Liver (tissue), 8 donors: ENCODE measurements at regions not wholly inside any gene's neighbourhood (a gene's known extent, or its start where the extent isn't known, plus 50 kb on each side); places are given as distances from the start of the nearest gene placed in this dataset.

ENCODE experiments used
- DNase-seq: peaks from one replicate; pipeline ENCODE4 v3.0.0-alpha.2; 2017; ENCODE audit warnings: low spot score
- H3K27ac ChIP-seq, 2 donors: one replicate each; pipeline ENCODE4 v1.7.0; 2013; ENCODE audit warnings: inconsistent platforms in 2 of 2, low read length in 2 of 2, control low read depth in 1 of 2, low read depth in 1 of 2, mild to moderate bottlenecking in 1 of 2
- H3K27me3 ChIP-seq, 4 donors: one replicate each; pipeline versions ENCODE4 v1.6.1 to v1.7.0; 2013; ENCODE audit warnings: low read length in 3 of 4, inconsistent platforms in 1 of 4, mild to moderate bottlenecking in 1 of 4, moderate library complexity in 1 of 4; ENCODE audit not compliant: control insufficient read depth in 4 of 4, insufficient read depth in 4 of 4
- H3K36me3 ChIP-seq, 4 donors: one replicate each; pipeline versions ENCODE4 v1.6.1 to v1.7.0; 2013; ENCODE audit warnings: low read length in 3 of 4, mild to moderate bottlenecking in 3 of 4, low read depth in 1 of 4, moderate library complexity in 1 of 4; ENCODE audit not compliant: control insufficient read depth in 4 of 4, insufficient read depth in 3 of 4
- H3K4me1 ChIP-seq, 4 donors: one replicate each; pipeline versions ENCODE4 v1.6.1 to v1.7.0; 2013; ENCODE audit warnings: low read length in 3 of 4, mild to moderate bottlenecking in 3 of 4, moderate library complexity in 1 of 4; ENCODE audit not compliant: control insufficient read depth in 4 of 4, insufficient read depth in 4 of 4
- H3K4me3 ChIP-seq, 3 donors: one replicate each; pipeline versions ENCODE4 v1.6.1 to v1.7.0; 2013; ENCODE audit warnings: low read length in 3 of 3, control low read depth in 1 of 3, low read depth in 1 of 3, mild to moderate bottlenecking in 1 of 3
- H3K9ac ChIP-seq, 2 donors: one replicate each; pipeline ENCODE4 v1.7.0; 2013; ENCODE audit warnings: low read length in 2 of 2, mild to moderate bottlenecking in 2 of 2, moderate library complexity in 2 of 2, control low read depth in 1 of 2, low read depth in 1 of 2
- H3K9me3 ChIP-seq, 4 donors: one replicate each; pipeline versions ENCODE4 v1.6.1 to v1.7.0; 2013; ENCODE audit warnings: low read length in 3 of 4; ENCODE audit not compliant: control insufficient read depth in 4 of 4
- ATF3 ChIP-seq: IDR thresholded peaks from 2 replicates; pipeline ENCODE4 v1.6.1; 2016; ENCODE audit warnings: antibody characterized with exemption
- CTCF ChIP-seq: fragments of 150-350 bp; IDR thresholded peaks from 2 replicates; pipeline ENCODE4 v1.5.1; 2017; ENCODE audit warnings: improper control_type of control experiment, low read depth, low read length; ENCODE audit not compliant: missing input control
- FOXA2 ChIP-seq: IDR thresholded peaks from 2 replicates; pipeline ENCODE4 v1.6.1; 2016; ENCODE audit warnings: antibody characterized with exemption
- HNF4A ChIP-seq, 2 donors: conservative IDR thresholded peaks; 2 replicates each; pipeline ENCODE4 v1.6.1; 2016; ENCODE audit warnings: antibody characterized with exemption in 2 of 2, mild to moderate bottlenecking in 2 of 2
- HNF4G ChIP-seq: IDR thresholded peaks from 2 replicates; pipeline ENCODE4 v1.6.1; 2016; ENCODE audit warnings: antibody characterized with exemption
- MAX ChIP-seq: IDR thresholded peaks from 2 replicates; pipeline ENCODE4 v1.6.1; 2016; ENCODE audit warnings: antibody characterized with exemption
- NR2F2 ChIP-seq: IDR thresholded peaks from 2 replicates; pipeline ENCODE4 v1.6.1; 2016; ENCODE audit warnings: antibody characterized with exemption
- RAD21 ChIP-seq, 2 donors: IDR thresholded peaks; 2 replicates each; pipeline ENCODE4 v1.6.1; 2016; ENCODE audit warnings: antibody characterized with exemption in 2 of 2, mild to moderate bottlenecking in 2 of 2
- REST ChIP-seq: IDR thresholded peaks from 2 replicates; pipeline ENCODE4 v1.6.1; 2016; ENCODE audit warnings: antibody characterized with exemption, mild to moderate bottlenecking
- SP1 ChIP-seq: IDR thresholded peaks from 2 replicates; pipeline ENCODE4 v1.6.1; 2018; ENCODE audit warnings: antibody characterized with exemption, mild to moderate bottlenecking
- TAF1 ChIP-seq: conservative IDR thresholded peaks from 2 replicates; pipeline ENCODE4 v1.6.1; 2016; ENCODE audit warnings: antibody characterized with exemption, mild to moderate bottlenecking
- YY1 ChIP-seq: IDR thresholded peaks from 2 replicates; pipeline ENCODE4 v1.6.1; 2016; ENCODE audit warnings: antibody characterized with exemption, mild to moderate bottlenecking
- ZBTB33 ChIP-seq: IDR thresholded peaks from 2 replicates; pipeline ENCODE4 v1.6.1; 2016; ENCODE audit warnings: antibody characterized with exemption
- WGBS: extraction: QIAGEN DNeasy Blood & Tissue Kit; methylation state at CpG from one replicate; pipeline ENCODE4 v1.1.7; 2013; 5-methylcytosine and 5-hydroxymethylcytosine counted together
- donor health status: healthy.
- donor health status: healthy.
- donor health status: healthy.
- donor health status: healthy.
- donor health status: healthy.

GRCh38 chr10:56583316-56583715 is 222.3 kb upstream of the ZWINT start:
- H3K4me3 ChIP-seq = no peak overlapping the region
- WGBS = 61% methylated on average over 1 of the region's 1 CpG
- no peak overlapping the region for H3K27ac ChIP-seq
- DNase-seq = no peak
- no peak for TF ChIP-seq FOXA2
- no peak for TF ChIP-seq HNF4A (conservative IDR thresholded peaks at IDR 0.05)
- TF ChIP-seq RAD21 (IDR thresholded peaks at IDR 0.05) = no peak
- no peak for TF ChIP-seq REST
- no peak for TF ChIP-seq SP1
- TF ChIP-seq CTCF = no peak
- no peak for TF ChIP-seq HNF4G
- no peak for TF ChIP-seq YY1
- no peaks in the 10 kb centered on the region for H3K9me3 ChIP-seq
- no peaks in the 10 kb centered on the region for H3K36me3 ChIP-seq
- no peak overlapping the region for H3K9ac ChIP-seq
- no peaks in the 10 kb centered on the region for H3K4me1 ChIP-seq
- H3K27me3 ChIP-seq = peaks cover 0 to 2% (median 0%) of the 10 kb centered on the region in 4 donors

GRCh38 chr10:56567580-56567979 is 206.5 kb upstream of the ZWINT start:
- TF ChIP-seq MAX (no peak), SP1 (no peak), REST (no peak), NR2F2 (no peak), TAF1 (no peak), RAD21 (IDR thresholded peaks at IDR 0.05) (no peak), HNF4G (no peak), ATF3 (no peak), ZBTB33 (no peak), CTCF (no peak), FOXA2 (no peak)
- no peak overlapping the region for H3K4me3 ChIP-seq
- no peaks in the 10 kb centered on the region for H3K27me3 ChIP-seq
- no peak for DNase-seq
- H3K9me3 ChIP-seq = peaks cover 0 to 5% (median under 1%) of the 10 kb centered on the region in 4 donors
- no peaks in the 10 kb centered on the region for H3K4me1 ChIP-seq
- H3K27ac ChIP-seq = no peak overlapping the region
- H3K36me3 ChIP-seq = no peaks in the 10 kb centered on the region
- H3K9ac ChIP-seq = no peak overlapping the region
- 67% methylated on average over 1 of the region's 1 CpG for WGBS
